ENCODE measurements at regions not wholly inside any gene's neighbourhood (a gene's known extent, or its start where the extent isn't known, plus 50 kb on each side); places are given as distances from the start of the nearest gene placed in this dataset.

DNA sequence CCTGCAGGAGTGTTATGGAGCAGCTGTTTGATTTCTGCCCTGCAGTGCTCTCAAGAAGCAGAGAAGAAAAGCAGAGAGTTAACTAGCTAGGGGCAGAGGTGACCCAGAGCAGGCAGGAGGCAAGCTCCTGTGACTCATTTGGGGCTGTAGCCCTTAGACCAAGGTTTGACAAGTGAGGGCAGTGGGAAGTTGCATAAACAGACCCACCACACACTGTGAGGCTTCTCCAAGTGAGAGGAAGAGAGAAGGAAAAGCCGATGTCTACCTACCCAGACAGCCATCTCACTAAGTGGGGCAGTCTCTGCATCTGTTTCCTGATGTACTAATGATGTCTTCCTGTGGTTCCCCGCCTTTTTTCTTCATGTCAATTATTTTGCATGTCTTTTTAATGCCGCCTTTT is 159.9 kb upstream of the NR5A2 start:
- TF ChIP-seq, protein P1, sequence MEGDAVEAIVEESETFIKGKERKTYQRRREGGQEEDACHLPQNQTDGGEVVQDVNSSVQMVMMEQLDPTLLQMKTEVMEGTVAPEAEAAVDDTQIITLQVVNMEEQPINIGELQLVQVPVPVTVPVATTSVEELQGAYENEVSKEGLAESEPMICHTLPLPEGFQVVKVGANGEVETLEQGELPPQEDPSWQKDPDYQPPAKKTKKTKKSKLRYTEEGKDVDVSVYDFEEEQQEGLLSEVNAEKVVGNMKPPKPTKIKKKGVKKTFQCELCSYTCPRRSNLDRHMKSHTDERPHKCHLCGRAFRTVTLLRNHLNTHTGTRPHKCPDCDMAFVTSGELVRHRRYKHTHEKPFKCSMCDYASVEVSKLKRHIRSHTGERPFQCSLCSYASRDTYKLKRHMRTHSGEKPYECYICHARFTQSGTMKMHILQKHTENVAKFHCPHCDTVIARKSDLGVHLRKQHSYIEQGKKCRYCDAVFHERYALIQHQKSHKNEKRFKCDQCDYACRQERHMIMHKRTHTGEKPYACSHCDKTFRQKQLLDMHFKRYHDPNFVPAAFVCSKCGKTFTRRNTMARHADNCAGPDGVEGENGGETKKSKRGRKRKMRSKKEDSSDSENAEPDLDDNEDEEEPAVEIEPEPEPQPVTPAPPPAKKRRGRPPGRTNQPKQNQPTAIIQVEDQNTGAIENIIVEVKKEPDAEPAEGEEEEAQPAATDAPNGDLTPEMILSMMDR (tag by site-specific recombination; IDR thresholded peaks at IDR 0.05): no peak
- no peak for TF ChIP-seq ZNF449 (tag by site-specific recombination; IDR thresholded peaks at IDR 0.05)
- TF ChIP-seq, protein P2, sequence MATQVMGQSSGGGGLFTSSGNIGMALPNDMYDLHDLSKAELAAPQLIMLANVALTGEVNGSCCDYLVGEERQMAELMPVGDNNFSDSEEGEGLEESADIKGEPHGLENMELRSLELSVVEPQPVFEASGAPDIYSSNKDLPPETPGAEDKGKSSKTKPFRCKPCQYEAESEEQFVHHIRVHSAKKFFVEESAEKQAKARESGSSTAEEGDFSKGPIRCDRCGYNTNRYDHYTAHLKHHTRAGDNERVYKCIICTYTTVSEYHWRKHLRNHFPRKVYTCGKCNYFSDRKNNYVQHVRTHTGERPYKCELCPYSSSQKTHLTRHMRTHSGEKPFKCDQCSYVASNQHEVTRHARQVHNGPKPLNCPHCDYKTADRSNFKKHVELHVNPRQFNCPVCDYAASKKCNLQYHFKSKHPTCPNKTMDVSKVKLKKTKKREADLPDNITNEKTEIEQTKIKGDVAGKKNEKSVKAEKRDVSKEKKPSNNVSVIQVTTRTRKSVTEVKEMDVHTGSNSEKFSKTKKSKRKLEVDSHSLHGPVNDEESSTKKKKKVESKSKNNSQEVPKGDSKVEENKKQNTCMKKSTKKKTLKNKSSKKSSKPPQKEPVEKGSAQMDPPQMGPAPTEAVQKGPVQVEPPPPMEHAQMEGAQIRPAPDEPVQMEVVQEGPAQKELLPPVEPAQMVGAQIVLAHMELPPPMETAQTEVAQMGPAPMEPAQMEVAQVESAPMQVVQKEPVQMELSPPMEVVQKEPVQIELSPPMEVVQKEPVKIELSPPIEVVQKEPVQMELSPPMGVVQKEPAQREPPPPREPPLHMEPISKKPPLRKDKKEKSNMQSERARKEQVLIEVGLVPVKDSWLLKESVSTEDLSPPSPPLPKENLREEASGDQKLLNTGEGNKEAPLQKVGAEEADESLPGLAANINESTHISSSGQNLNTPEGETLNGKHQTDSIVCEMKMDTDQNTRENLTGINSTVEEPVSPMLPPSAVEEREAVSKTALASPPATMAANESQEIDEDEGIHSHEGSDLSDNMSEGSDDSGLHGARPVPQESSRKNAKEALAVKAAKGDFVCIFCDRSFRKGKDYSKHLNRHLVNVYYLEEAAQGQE (tag by site-specific recombination; IDR thresholded peaks at IDR 0.05): no peak

Measured in HEK293 (cell line).